SHP77 (cell line): ENCODE measurements at regions not wholly inside any gene's neighbourhood (a gene's known extent, or its start where the extent isn't known, plus 50 kb on each side); places are given as distances from the start of the nearest gene placed in this dataset.

Experiments used
- DNase-seq, 2 experiments: peaks; one replicate each; lab custom pipeline; 2025; lab: John Stamatoyannopoulos, UW

- DNase-seq = no peak
Observed at GRCh38 chr6:51250317-51250716, 431.6 kb downstream of the TFAP2B start.

- no peak for DNase-seq
Observed at GRCh38 chr6:51257938-51258337, 439.3 kb downstream of the TFAP2B start.

DNA sequence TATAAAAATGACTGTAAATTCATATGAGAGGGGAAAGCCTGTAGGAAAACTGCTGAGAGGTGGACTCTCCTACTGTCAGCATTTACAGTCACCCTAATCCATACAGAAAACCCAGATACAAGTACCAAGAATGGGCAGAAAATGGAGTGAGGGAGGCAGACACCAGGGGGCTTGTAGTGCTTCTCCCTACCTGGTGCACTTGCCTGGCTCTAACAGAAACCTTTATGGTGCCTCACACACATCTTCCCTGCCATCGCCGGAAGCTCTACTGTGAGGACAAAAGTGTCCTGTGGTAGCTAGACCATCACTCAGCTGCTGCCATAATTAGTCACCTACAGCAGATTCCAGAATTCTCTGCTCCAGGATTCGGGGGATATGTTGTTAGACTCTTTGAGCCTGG, 441.3 kb downstream of the TFAP2B start:
- no peak for DNase-seq

- no peak for DNase-seq
Observed at GRCh38 chr6:51261691-51262090, 443.0 kb downstream of the TFAP2B start.

DNA sequence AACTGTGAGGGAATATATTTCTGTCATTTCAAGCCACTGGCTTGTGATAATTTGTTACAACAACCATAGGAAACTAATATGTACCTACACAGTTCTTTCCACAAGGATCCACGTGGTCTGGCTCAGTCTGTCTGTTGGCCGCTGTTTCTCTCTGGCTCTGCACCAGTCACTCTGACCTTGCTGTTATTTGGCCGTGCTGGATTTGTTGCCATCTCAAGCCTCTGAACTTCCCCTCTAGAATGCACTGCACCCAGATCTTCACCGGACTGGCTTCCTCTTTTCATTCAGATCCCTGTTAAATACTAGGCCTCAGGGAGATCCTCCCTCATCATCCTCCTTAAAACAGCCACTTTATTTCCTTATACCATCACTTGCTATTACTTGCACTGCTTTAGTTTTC, 446.8 kb downstream of the TFAP2B start:
- no peak for DNase-seq

DNA sequence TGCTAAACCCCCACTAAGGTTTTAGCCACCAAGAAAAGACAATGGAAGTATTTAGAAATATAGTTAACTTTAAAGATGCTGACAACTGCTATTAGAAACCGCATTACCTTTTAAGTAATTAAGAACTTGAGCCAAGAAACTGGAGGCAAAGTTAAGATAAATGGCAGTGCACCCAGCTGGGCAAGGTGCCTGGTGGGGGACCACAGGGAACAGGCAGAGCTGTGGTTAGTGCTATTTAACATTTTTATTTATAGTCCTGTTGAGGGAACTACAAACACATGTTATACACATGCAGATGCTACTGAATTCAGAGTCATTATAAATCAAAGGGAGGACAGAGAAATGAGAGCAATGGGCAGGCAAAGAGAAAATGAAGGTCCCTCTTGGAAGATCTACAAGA, 447.9 kb downstream of the TFAP2B start:
- no peak for DNase-seq

- no peak for DNase-seq
Observed at GRCh38 chr6:51268666-51269065, 450.0 kb downstream of the TFAP2B start.

GRCh38 chr6:51269876-51270275, 451.2 kb downstream of the TFAP2B start:
- no peak for DNase-seq

DNA sequence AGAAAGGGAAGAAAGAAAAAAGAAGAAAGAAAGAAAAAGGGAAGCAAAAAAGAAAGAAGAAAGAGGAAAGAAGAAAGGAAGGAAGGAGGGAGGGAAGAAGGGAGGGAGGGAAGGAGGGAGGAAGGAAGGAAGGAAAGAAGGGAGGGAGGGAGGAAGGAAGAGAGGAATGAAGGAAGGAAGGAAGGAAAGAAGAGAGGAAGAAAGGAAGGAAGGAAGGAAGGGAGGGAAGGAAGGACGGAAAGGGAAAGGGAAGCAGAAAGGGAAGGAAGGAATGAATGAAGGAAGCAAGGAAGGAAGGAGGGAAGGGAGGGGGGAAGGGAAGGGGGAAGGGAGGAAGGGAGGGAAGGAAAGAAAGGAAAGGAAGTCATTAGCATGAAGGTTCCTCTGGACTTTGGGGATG, 452.9 kb downstream of the TFAP2B start:
- no peak for DNase-seq

DNA sequence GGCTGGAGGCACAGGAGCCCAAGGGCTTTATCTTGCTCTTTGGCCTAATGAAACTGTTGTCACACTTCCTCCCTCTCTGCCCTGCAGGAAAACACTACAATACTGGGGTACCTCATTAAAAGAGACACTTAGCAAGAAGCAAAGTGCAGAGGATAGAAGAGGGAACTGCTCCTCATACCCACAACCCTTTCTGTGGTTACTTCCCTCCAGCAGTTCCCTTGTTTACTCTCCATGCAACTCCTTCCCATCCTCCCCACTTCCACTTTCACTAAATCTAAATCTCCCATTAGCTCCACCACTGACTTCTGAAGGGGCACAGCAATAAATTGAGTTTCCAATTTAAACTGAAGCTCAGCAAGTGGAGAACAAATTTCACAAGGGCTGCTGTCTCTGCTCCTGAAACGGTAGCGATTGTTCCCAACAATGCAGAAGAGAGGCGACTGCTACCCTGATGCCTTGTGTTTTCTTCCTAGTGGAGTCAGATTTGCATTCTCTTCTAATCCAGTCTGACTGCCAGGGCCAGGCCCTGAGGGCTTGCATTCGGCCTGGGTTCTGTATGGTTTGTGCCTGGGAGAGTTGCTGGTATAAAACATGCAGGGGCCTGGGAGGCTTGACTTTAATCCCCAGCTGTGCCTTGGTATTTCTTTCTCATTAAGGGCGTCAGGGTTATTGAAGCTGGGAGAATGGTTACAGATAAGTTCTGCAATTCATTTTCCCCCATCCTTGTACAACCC, 454.7 kb downstream of the TFAP2B start:
- DNase-seq = no peak

GRCh38 chr6:51277474-51277873, 458.8 kb downstream of the TFAP2B start:
- DNase-seq = no peak

GRCh38 chr6:51282026-51282425, 463.4 kb downstream of the TFAP2B start:
- no peak for DNase-seq

GRCh38 chr6:51283723-51284355, 465.2 kb downstream of the TFAP2B start:
- DNase-seq = no peak

GRCh38 chr6:51285876-51286275, 467.2 kb downstream of the TFAP2B start:
- DNase-seq = no peak

DNA sequence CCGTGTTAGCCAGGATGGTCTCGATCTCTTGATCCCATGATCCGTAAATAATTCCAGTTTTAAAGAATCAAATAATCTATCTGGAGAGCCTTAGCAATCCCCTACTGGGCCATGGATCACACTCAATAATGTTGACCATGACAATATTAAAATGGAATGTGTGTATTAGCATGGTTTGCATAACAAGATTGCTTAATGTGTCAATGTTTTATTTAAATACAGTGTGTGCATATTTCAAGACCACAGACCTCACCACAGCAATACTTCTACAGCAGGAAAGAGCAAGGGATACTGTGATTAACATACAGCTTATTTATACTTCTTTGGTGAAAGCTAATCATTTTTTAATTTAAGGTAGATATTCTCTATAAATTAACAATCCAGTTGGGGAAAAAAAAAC, 470.4 kb downstream of the TFAP2B start:
- no peak for DNase-seq

DNA sequence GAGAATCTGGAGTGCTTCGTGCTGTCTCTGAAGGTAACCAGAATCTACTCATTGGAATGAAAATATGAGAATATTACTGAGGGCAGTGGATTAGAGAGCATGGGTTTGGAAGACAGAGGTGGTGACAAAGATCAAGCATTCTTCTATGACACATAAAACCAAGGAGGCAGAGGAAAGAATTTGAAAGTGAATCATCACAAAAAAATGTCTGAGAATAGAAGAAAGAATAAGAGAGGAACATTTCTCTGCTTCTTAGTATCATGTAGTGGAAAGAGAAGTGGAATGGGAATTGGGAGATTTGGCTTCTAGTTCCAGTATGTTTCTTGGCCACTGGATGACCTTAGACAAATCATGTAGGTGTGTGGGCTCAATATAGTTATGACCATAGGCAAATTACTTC, 474.0 kb downstream of the TFAP2B start:
- no peak for DNase-seq

DNA sequence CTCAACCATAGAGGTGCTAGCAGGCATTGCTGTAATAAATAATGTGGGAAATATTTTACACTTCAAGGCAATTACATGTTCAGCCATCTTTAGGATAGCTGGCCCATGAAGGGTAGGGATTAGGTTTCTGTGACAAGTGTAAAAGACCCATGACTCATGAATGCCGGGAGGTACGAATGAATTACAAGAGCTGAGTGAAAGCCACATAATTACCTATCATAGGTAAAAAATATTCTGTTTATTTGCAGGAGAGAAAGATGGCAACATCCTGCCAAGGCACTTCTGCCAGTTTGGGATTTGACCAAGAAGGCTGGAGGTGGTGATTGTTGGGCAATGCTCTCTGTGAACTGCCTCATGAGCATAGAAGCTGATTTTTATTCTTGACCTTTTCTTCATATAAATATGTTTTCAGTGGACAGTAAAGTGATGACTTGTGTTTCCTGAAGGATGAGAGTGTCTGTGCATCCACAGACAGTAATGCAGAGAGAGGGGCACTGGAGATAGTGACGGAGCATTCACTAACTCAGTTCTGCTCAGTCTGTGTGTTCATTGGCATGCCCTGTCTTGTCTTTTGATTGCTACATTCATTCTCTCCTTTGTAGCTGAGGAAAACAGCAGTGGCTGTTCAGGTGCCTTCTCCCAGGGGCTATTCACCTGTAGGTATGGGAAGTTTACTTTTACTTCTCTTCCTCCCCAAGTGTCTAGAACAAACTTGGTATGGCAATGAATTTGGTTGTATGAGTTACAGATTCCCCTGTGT, 481.1 kb downstream of the TFAP2B start:
- no peak for DNase-seq

GRCh38 chr6:51300510-51300909, 481.8 kb downstream of the TFAP2B start:
- DNase-seq = no peak

- no peak for DNase-seq
Observed at GRCh38 chr6:51301962-51302361, 483.3 kb downstream of the TFAP2B start.

- DNase-seq = no peak
Observed at GRCh38 chr6:51302431-51302830, 483.8 kb downstream of the TFAP2B start.

GRCh38 chr6:51303338-51303737, 484.7 kb downstream of the TFAP2B start:
- DNase-seq = no peak

DNA sequence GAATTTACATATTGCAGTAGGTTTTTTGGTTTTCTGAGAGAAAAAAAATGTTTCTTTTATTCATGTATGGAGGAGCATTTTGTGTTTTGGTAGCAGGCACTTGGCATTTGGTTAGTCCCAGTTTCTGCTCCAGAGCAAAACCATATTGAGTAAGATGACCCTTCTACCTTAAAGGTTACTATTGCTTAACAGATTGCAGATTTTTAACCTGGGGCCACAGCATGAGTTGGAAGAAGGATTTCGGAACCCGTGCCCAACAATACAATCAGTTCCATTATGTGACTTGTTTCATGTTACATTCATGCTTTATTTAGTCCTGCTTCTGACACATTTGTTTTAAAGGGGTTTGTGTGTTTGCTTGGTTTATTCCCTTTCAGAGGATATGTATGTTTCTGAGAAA, 496.3 kb downstream of the TFAP2B start:
- no peak for DNase-seq

- DNase-seq = no peak
Observed at GRCh38 chr6:51318674-51319073, 500.0 kb downstream of the TFAP2B start.
